Left ventricle myocardium inferior (tissue), 1 donor: ENCODE measurements at regions not wholly inside any gene's neighbourhood (a gene's known extent, or its start where the extent isn't known, plus 50 kb on each side); places are given as distances from the start of the nearest gene placed in this dataset.

ENCODE experiments used
- DNase-seq: peaks from one replicate; pipeline ENCODE4 v3.0.0-alpha.2; 2020
- H3K27ac ChIP-seq: fragments of 200-600 bp; replicated peaks from 2 replicates; pipeline ENCODE4 v1.8.0; 2021
- H3K27me3 ChIP-seq: fragments of 200-600 bp; 2 replicates; pipeline ENCODE4 v1.8.0; 2021; ENCODE audit warnings: low read depth
- H3K36me3 ChIP-seq: fragments of 200-600 bp; 2 replicates; pipeline ENCODE4 v1.8.0; 2021
- H3K4me1 ChIP-seq: fragments of 200-600 bp; 2 replicates; pipeline ENCODE4 v1.8.0; 2021
- H3K4me3 ChIP-seq: fragments of 200-600 bp; 2 replicates; pipeline ENCODE4 v1.8.0; 2021; ENCODE audit warnings: mild to moderate bottlenecking, moderate library complexity
- H3K9me3 ChIP-seq: fragments of 200-600 bp; replicated peaks from 2 replicates; pipeline ENCODE4 v1.8.0; 2021
- CTCF ChIP-seq: fragments of 200-600 bp; IDR thresholded peaks from 2 replicates; pipeline ENCODE4 v1.8.0; 2021; ENCODE audit warnings: antibody characterized with exemption, mild to moderate bottlenecking, borderline replicate concordance
- intact Hi-C: fragments of 100-400 bp; cut with micrococcal nuclease; formaldehyde crosslinking; loops from one replicate; pipeline ENCODE4 v1.11.0; 2022
- donor health status: DM: no; HTN: yes; CAD: no; lungs with severe emphysema.

- DNase-seq: no peak
- H3K4me1 ChIP-seq: no peaks in the 10 kb centered on the region
- H3K27me3 ChIP-seq: no peaks in the 10 kb centered on the region
- H3K27ac ChIP-seq: no peak overlapping the region
- no peak for TF ChIP-seq CTCF
- H3K9me3 ChIP-seq: peaks cover 44% of the 10 kb centered on the region
- H3K4me3 ChIP-seq: no peak overlapping the region
- intact Hi-C loops: no loop called here
- H3K36me3 ChIP-seq: no peaks in the 10 kb centered on the region
Measured at GRCh38 chr1:199766218-199766792, 261.2 kb upstream of the NR5A2 start.

- Histone ChIP-seq H3K4me3 (no peak overlapping the region), H3K27ac (no peak overlapping the region), H3K36me3 (no peaks in the 10 kb centered on the region), H3K9me3 (peaks cover 50% of the 10 kb centered on the region), H3K4me1 (no peaks in the 10 kb centered on the region), H3K27me3 (no peaks in the 10 kb centered on the region)
- no peak for DNase-seq
- no peak for TF ChIP-seq CTCF
- intact Hi-C loops: no loop called here
Measured at GRCh38 chr1:199767700-199768099, 259.8 kb upstream of the NR5A2 start.

GRCh38 chr1:199774433-199775089 lies 252.9 kb upstream of the NR5A2 start:
- Histone ChIP-seq H3K4me1 (no peaks in the 10 kb centered on the region), H3K4me3 (no peak overlapping the region), H3K27ac (no peak overlapping the region), H3K36me3 (no peaks in the 10 kb centered on the region), H3K9me3 (peaks cover 6% of the 10 kb centered on the region), H3K27me3 (no peaks in the 10 kb centered on the region)
- intact Hi-C loops: no loop called here
- TF ChIP-seq CTCF: no peak
- DNase-seq: no peak

DNA sequence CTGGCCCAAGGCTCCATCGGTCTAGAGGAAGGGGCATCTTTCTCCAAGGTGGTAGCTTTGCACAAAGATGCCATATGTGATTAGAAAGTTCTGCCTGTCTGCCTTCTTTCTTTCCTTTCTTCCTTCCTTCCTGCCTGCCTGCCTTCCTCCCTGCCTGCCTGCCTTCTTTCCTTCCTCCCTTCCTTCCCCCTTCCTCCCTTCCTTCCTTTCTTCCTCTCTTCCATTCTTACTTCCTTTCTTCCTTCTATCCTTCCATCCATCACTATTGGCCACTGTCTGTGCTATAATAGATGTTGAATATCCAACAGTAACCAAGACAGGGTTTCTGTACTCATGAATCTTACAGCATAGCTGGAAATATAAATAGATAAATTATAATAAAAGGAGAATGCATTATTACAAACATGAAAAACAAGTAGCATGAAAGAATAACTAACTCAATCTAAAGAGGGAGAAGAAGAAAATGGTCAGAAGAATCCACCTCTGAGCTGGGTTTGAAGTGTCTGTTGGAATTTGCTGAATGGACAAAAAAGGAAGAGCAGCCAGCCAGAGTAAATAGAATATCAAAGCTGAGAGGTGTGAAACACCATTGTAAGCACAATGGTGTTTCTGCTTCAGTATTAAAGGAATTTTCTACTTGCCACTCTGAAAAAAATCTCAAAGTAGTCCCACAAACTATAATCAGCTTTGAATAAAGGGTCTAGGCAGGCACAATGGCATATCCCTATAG lies 250.6 kb upstream of the NR5A2 start:
- no peak for DNase-seq
- no peaks in the 10 kb centered on the region for H3K4me1 ChIP-seq
- no peaks in the 10 kb centered on the region for H3K27me3 ChIP-seq
- peaks cover 5% of the 10 kb centered on the region for H3K9me3 ChIP-seq
- no peak overlapping the region for H3K4me3 ChIP-seq
- no peak for TF ChIP-seq CTCF
- no peak overlapping the region for H3K27ac ChIP-seq
- intact Hi-C loops: no loop called here
- no peaks in the 10 kb centered on the region for H3K36me3 ChIP-seq

DNA sequence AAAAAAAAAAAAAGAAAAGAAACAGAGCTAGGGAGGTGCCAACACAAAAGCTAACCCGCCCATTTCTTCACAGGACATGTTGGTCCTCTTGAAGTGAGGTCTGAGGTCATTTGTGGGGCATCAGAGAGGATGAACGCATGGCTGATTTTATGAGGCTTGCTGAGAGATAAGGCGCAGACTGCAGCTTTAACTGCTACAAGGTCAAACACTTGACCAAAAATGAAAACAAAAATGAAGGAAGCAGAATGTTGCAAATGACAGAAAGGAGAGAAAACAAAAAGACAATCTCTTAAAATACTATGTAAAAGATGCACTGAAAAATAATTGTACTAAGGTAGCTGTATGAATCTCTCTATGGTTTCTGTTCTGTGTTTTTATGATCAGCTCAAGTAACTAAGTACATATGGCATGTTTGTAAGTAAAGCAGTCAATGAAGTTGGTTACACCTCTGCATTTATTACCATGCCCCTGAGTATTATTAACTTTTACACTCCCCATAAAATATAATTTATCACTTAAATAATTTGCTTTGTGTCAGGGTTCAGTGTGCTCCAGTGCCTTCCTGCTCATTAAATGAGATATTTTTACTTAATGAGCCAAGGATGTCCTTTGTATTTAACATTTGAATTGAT lies 249.1 kb upstream of the NR5A2 start:
- H3K27me3 ChIP-seq: no peaks in the 10 kb centered on the region
- no peaks in the 10 kb centered on the region for H3K9me3 ChIP-seq
- H3K36me3 ChIP-seq: no peaks in the 10 kb centered on the region
- H3K4me1 ChIP-seq: no peaks in the 10 kb centered on the region
- DNase-seq: no peak
- H3K27ac ChIP-seq: no peak overlapping the region
- no peak for TF ChIP-seq CTCF
- intact Hi-C loops: no loop called here
- no peak overlapping the region for H3K4me3 ChIP-seq
